ENCODE measurements at regions not wholly inside any gene's neighbourhood (a gene's known extent, or its start where the extent isn't known, plus 50 kb on each side); places are given as distances from the start of the nearest gene placed in this dataset.

- peaks cover 22 to 26% of the 10 kb centered on the region in 2 experiments for H3K4me1 Mint-ChIP-seq
- Histone ChIP-seq H3T11ph (ENCODE audit: low read length) (no peak overlapping the region), H3K9ac (ENCODE audit: extremely low read depth, insufficient read length, low read length) (no peak overlapping the region), H4K91ac (ENCODE audit: insufficient read length, low read depth, low read length) (no peak overlapping the region), H4K8ac (replicated peaks; ENCODE audit: insufficient read length, low read depth, low read length) (no peak overlapping the region), H3K56ac (ENCODE audit: insufficient read length, low read depth, low read length) (no peak overlapping the region), H2BK12ac (ENCODE audit: insufficient read length, low read depth, low read length) (no peak overlapping the region), H3K79me1 (ENCODE audit: insufficient read depth, low read depth, low read length, poor library complexity, severe bottlenecking) (no peaks in the 10 kb centered on the region), H4K20me1 (ENCODE audit: control insufficient read depth, insufficient read depth, insufficient read length) (no peaks in the 10 kb centered on the region), H3K4me1 (ENCODE audit: insufficient read depth, low read length) (peaks cover 5% of the 10 kb centered on the region; the same call in 1 of the 2 replicates), H3K79me2 (ENCODE audit: insufficient read depth, low read length) (no peaks in the 10 kb centered on the region), H3K4me2 (ENCODE audit: insufficient read depth, insufficient read length, low read length) (no peak overlapping the region), H2BK15ac (ENCODE audit: low read depth, low read length) (no peak overlapping the region), H3K14ac (ENCODE audit: insufficient read depth, low read length) (no peak overlapping the region), H3K23ac (ENCODE audit: insufficient read length, low read depth, low read length) (no peak overlapping the region), H3K23me2 (ENCODE audit: insufficient read length, low read depth, low read length, poor library complexity, severe bottlenecking) (no peaks in the 10 kb centered on the region), H3K27me3 (ENCODE audit: insufficient read depth, low read length) (no peaks in the 10 kb centered on the region), H2AFZ (ENCODE audit: low read length) (no peak overlapping the region), H3K27ac (ENCODE audit: insufficient read length, low read depth, low read length) (no peak overlapping the region), H4K5ac (ENCODE audit: insufficient read length, low read depth, low read length) (no peak overlapping the region), H3K9me3 (ENCODE audit: control insufficient read depth, low read depth, low read length) (no peaks in the 10 kb centered on the region), H3K18ac (ENCODE audit: insufficient read length, low read depth, low read length) (no peak overlapping the region), H2AK5ac (ENCODE audit: insufficient read length, low read length) (no peak overlapping the region), H2BK20ac (ENCODE audit: low read depth, low read length, poor library complexity, severe bottlenecking) (no peak overlapping the region), H2BK120ac (ENCODE audit: low read depth, low read length, poor library complexity, severe bottlenecking) (no peak overlapping the region), H3K4ac (ENCODE audit: low read depth, low read length) (no peak overlapping the region), H2BK5ac (ENCODE audit: insufficient read length, low read length) (no peak overlapping the region)
- H3K4me3 Mint-ChIP-seq: no peak overlapping the region
- TF ChIP-seq CTCF (conservative IDR thresholded peaks at IDR 0.05): no peak
- peaks cover 0 to 2% of the 10 kb centered on the region in 2 experiments; a peak in 1 of 5 replicates for H3K9me3 Mint-ChIP-seq
- H3K27ac Mint-ChIP-seq: no peak overlapping the region
- H3K36me3 Mint-ChIP-seq (ENCODE audit: insufficient read depth in 1 of 3, low read depth in 3 of 3): peaks cover 0 to under 1% (median under 1%) of the 10 kb centered on the region in 3 experiments; a peak in 2 of 7 replicates
- no peak for DNase-seq
- H3K27me3 Mint-ChIP-seq (ENCODE audit: low read depth): no peaks in the 10 kb centered on the region
- no CpG with 5 or more reads among the region's 4 CpGs for whole genome bisulfite sequencing (ENCODE audit: extremely low coverage, insufficient read length, low lambda C conversion rate)
These were observed 492.6 kb downstream of the CD83 start for GRCh38 chr6:14610141-14610540.
